KG1 (cell line): ENCODE measurements at regions not wholly inside any gene's neighbourhood (a gene's known extent, or its start where the extent isn't known, plus 50 kb on each side); places are given as distances from the start of the nearest gene placed in this dataset.
"Not testable (repeated sequence)": the region's sequence is repeated elsewhere in the genome, so short reads cannot be mapped to it uniquely, and the experiment has no call there.

Experiments
- DNase-seq: peaks from one replicate; lab custom pipeline; 2025; lab: John Stamatoyannopoulos, UW

- DNase-seq = no peak
Observed at GRCh38 chr6:137655291-137655690, 161.1 kb upstream of the OLIG3 start.

GRCh38 chr6:137656735-137657134 lies 162.5 kb upstream of the OLIG3 start:
- DNase-seq = no peak

GRCh38 chr6:137657351-137657911 lies 163.2 kb upstream of the OLIG3 start:
- DNase-seq = no peak

GRCh38 chr6:137658287-137658686 lies 164.1 kb upstream of the OLIG3 start:
- DNase-seq = no peak

GRCh38 chr6:137659871-137660270 lies 165.7 kb upstream of the OLIG3 start:
- no peak for DNase-seq

- no peak for DNase-seq
Observed at GRCh38 chr6:137660296-137660731, 166.1 kb upstream of the OLIG3 start.

- peak; percentile 3 for DNase-seq
Observed at GRCh38 chr6:137661601-137662000, 167.4 kb upstream of the OLIG3 start.

- DNase-seq = no peak
Observed at GRCh38 chr6:137664183-137664582, 170.0 kb upstream of the OLIG3 start.

GRCh38 chr6:137665342-137665934 lies 171.2 kb upstream of the OLIG3 start:
- no peak for DNase-seq

- DNase-seq = no peak
Observed at GRCh38 chr6:137666202-137666774, 172.1 kb upstream of the OLIG3 start.

GRCh38 chr6:137673603-137674002 lies 179.4 kb upstream of the OLIG3 start:
- no peak for DNase-seq

GRCh38 chr6:137676888-137677287 lies 182.7 kb upstream of the OLIG3 start:
- no peak for DNase-seq

GRCh38 chr6:137677709-137678108 lies 183.5 kb upstream of the OLIG3 start:
- no peak for DNase-seq

GRCh38 chr6:137678451-137678850 lies 184.3 kb upstream of the OLIG3 start:
- no peak for DNase-seq

GRCh38 chr6:137680705-137681346 lies 186.2 kb upstream of the TNFAIP3 start:
- DNase-seq = no peak

- no peak for DNase-seq
Observed at GRCh38 chr6:137681445-137682009, 185.5 kb upstream of the TNFAIP3 start.

- not testable (repeated sequence) for DNase-seq
Observed at GRCh38 chr6:137682658-137683057, 184.4 kb upstream of the TNFAIP3 start.

- DNase-seq = no peak
Observed at GRCh38 chr6:137683916-137684315, 183.1 kb upstream of the TNFAIP3 start.

GRCh38 chr6:137685798-137686375 lies 181.2 kb upstream of the TNFAIP3 start:
- DNase-seq = no peak

GRCh38 chr6:137687818-137688217 lies 179.2 kb upstream of the TNFAIP3 start:
- DNase-seq = no peak

- no peak for DNase-seq
Observed at GRCh38 chr6:137688230-137688971, 178.7 kb upstream of the TNFAIP3 start.

- no peak for DNase-seq
Observed at GRCh38 chr6:137689377-137689776, 177.7 kb upstream of the TNFAIP3 start.
